GM13976 (cell line): ENCODE measurements at regions not wholly inside any gene's neighbourhood (a gene's known extent, or its start where the extent isn't known, plus 50 kb on each side); places are given as distances from the start of the nearest gene placed in this dataset.
"Not testable (repeated sequence)": the region's sequence is repeated elsewhere in the genome, so short reads cannot be mapped to it uniquely, and the experiment has no call there.

Experiments
- DNase-seq: peaks from one replicate; pipeline ENCODE4 v3.0.0; 2012; ENCODE audit warnings: low spot score
- CTCF ChIP-seq: IDR thresholded peaks from 2 replicates; pipeline ENCODE4 v1.5.1; 2012; ENCODE audit warnings: borderline replicate concordance, mild to moderate bottlenecking; ENCODE audit not compliant: insufficient read depth; ENCODE audit errors: extremely low read depth, missing control alignments, control extremely low read depth
- in situ Hi-C: fragments of 300-500 bp; cut with MboI; formaldehyde crosslinking; loops from one replicate; pipeline ENCODE4 v1.12.0; 2022; ENCODE audit warnings: low sequenced_read_pairs, mixed read lengths, inconsistent platforms; ENCODE audit not compliant: unreplicated experiment

GRCh38 chr7:13016036-13016581, 328.7 kb downstream of the ARL4A start:
- no peak for TF ChIP-seq CTCF
- DNase-seq = no peak
- in situ Hi-C loops = no loop called here

GRCh38 chr7:13016592-13017332, 329.3 kb downstream of the ARL4A start:
- DNase-seq = no peak
- TF ChIP-seq CTCF = no peak
- in situ Hi-C loops = no loop called here

- TF ChIP-seq CTCF = no peak
- in situ Hi-C loops = no loop called here
Observed at GRCh38 chr7:13017333-13017857, 330.0 kb downstream of the ARL4A start.

GRCh38 chr7:13017881-13018280, 330.4 kb downstream of the ARL4A start:
- in situ Hi-C loops = no loop called here
- no peak for TF ChIP-seq CTCF

More at GRCh38 chr7:13017333-13017857, 330.0 kb downstream of the ARL4A start:
- DNase-seq = no peak

GRCh38 chr7:13021566-13022300, 334.3 kb downstream of the ARL4A start:
- in situ Hi-C loops = no loop called here
- DNase-seq = no peak
- TF ChIP-seq CTCF = no peak

More at GRCh38 chr7:13017881-13018280, 330.4 kb downstream of the ARL4A start:
- DNase-seq = no peak

GRCh38 chr7:13024121-13024674, 336.8 kb downstream of the ARL4A start:
- no peak for TF ChIP-seq CTCF
- in situ Hi-C loops = no loop called here
- DNase-seq = no peak

GRCh38 chr7:13025043-13025442, 337.6 kb downstream of the ARL4A start:
- in situ Hi-C loops, DNase-seq: not testable (repeated sequence)
